ENCODE measurements at regions not wholly inside any gene's neighbourhood (a gene's known extent, or its start where the extent isn't known, plus 50 kb on each side); places are given as distances from the start of the nearest gene placed in this dataset.

DNA sequence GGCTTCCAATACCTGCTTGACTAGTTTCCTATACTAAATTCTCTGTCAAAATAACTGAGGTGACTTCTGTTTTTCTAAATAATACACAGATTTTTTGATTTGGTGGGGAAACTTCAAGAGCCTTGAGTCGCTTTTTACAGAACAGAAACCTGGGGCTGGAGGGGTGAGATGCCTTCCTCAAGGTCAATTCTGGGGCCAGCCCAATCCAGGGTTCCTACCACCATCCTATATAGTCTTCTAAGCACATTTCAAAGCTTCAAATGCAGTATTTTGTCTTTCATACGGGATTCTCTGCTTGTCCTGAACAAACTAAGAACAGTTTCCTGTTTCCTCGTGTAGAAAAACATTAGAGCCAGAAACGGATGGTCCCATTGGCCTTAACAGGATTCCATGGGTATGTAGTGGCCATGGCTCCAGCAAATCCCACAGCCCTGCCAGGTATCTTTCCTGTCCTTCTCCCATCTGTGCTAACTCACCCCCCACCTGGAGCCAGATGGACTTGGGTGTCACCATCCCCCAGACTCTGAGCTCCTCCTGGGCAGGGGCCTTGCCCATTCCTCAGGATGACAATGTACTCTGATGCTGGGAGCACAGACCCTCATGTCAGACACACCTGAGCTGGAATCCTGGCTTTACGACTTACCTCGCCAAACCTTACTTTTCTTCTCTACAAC lies 146.9 kb downstream of the KLF13 start:
- DNase-seq (ENCODE audit: low spot score), result no peak

DNA sequence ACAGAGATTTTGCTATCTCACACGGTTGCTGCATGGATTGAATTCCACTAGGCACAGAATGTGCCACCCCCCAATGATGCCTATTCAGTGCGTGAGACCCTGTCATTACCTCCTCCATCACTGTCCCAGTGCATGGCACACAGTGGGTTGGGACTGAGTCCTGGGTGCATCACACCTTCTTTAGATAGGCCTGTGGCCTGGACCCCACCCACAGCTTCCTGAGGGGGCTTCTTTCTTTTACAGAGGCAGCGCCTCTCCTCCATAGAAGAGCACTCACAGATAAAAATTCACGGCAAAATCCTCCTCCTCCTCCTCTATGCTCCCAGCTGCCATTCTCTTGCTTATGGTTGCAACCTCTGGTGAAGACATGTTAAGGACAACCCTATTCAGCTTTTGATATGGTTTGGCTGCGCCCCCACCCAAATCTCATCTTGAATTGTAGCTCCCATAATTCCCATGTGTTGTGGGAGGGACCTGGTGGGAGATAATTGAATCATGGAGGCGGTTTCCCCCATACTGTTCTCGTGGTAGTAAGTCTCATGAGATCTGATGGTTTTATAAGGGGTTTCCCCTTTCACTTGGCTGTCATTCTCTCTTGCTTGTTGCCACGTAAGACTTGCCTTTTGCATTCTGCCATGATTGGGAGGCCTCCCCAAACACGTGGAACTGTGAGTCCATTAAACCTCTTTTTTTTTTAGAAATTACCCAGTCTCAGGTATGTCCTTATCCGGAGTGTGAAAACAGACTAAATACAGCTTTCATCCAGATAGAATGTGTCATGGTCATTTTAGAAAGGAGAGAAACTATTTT lies 147.6 kb downstream of the KLF13 start:
- DNase-seq (ENCODE audit: low spot score), result no peak

DNA sequence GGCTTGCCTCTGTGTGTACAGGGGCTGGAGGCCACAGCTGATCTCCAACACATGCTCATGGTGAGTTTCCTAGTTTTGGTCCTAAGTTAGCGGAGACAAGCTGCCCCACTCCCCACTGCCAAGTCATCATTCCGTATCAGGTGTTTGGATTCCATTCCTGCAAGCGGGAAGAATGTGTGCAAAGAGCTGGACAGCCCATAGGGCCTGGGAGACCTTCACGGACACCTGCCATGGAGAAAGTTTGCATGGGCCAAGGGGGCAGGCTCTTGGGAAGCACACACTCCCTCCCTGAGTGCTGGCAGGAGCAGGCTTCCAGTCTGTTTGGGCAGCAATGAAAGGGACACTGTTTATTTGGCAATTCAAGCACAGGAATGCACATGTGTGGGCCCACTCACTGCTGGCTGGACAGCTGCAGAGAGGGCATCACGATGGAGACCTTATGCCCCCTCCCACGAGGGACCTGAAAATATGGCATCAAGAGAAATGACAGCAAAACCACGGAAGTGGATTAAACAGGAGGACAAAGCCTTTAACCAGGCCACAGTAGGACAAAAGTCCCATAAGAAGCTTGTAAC lies 149.7 kb downstream of the KLF13 start:
- DNase-seq (ENCODE audit: low spot score), result no peak

DNA sequence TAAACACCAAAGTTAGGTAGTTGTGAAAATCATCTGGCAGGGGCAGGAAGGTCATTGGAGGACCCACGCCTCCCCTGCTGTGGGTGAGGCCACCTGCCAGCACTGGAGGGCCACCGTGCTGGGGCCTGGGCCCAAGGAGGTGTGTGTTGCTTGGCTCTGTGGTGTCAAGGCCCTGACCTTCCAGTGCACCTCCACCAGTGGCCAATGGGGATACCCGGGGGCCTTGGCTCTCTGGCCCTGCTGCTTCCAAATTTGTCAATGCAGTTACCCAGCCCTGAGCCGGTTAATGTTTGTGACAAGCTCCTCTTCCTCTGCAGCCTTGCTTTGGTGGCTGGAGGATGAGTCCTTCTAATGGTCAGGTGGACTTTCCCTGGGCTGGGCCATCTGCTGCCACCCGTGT lies 150.2 kb downstream of the KLF13 start:
- DNase-seq (ENCODE audit: low spot score), result no peak

DNA sequence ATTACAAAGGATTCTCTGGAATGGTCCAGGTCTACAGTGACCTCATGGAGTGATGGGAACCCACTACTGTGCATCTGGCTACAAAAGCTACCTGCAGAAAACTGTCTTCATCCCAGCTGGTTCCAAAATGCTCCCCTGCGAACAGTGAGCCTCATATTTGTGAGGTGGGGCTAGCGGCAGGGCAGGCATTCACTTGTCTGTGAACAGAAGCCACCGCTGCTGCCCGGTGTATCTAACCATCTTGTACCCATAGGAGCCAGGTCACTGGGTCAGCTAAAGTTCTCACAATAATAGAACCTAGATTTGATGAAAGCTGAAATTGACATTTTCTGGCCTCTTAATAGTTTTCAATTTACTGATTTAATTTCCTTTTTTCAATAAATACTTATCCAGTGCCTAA lies 150.7 kb downstream of the KLF13 start:
- no peak for DNase-seq (ENCODE audit: low spot score)

DNA sequence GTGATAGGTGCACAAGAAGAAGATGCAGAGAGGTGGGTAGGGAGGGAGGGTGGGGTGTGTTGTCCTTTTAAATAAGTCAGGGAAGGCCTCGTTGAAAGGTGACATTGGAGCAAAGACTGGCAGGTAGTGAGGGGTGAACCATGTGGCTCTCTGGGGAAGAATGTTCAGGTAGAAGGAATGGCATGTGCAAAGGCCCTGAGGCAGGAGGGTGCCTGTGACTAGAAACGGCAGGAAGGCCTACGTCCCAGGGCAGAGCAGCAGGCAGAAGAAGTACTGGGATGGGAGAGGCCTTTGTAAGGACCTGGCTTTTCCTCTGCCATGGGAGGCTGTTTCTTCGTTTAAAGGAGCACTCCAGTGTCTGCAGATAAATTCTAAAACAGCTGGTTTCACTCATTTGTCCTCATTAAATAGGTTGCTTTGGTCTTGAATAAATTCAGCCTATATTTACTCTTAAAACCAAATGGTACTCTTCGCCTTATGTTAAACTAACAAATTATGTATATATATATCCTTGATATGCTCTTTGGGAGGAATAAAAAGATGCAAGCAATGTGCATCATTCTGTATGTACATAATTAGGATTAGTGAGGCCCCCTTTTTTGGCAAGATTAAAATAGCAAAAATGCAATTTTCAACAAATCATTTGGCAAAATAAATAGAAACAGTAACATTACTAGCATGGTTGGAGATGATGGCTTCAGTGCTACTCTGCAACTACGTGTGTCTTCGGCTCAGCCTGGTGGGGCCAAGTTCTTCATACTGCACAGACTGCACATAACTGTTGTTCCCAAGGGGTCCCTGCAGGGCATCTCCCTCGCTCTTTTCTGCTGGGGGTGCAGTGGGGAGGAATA lies 151.4 kb downstream of the KLF13 start:
- no peak for DNase-seq (ENCODE audit: low spot score)

DNA sequence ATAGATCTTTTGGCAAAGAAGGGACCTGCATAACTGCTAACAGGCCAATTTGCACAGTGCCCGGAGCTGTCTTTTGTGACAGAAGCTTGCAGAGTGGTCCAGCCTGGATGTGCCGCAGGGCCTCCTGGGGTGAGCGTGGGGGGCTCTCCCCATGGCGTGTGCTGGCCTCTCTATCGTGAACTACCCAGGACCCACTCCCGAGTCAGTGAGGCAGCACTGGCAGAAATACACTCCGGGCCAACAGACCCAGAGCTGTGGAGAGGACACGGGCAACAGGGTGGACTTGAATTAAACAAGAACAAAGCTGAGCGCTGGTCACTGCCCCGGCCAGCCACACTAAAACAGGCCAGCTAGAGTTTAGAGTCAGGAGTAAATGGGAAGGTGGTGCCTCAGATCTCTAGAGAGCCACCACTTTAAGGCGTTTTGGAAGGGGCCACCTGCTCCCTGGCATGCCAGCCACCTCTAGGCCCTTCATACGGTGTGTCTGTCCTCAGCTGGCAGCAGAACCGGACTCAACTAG lies 152.1 kb downstream of the KLF13 start:
- no peak for DNase-seq (ENCODE audit: low spot score)

DNA sequence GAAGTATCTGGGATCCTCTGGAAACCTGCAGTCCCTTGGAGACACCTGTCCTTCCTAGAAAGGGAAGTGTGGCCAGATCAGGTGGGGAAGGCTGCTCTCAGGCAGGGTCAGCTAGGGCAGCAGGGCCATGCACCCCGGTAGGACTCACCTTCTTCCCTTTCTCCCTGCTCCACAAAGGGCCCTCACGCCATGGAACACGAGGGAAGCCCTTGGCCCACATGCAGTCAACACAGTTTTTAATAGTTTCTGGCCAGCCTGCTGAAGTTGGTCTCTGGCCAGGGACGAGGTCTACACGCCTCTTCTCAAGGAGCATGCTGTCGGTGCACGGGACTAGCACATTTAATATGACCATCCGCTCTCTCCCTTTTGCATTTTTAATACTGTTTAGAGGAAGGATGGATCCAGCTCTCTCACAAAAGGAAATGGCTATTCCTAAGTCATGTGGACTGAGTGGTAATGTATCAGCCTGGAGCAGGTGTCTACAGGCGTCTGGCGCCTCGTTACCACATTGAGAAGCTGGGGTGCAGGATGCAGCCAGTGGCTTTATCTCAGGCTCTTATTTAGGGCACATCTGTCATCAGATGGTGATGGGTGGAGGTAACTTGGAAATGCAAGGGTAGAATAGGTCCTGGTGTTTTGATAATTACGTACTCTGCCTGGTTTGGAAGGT lies 153.9 kb downstream of the KLF13 start:
- no peak for DNase-seq (ENCODE audit: low spot score)

DNA sequence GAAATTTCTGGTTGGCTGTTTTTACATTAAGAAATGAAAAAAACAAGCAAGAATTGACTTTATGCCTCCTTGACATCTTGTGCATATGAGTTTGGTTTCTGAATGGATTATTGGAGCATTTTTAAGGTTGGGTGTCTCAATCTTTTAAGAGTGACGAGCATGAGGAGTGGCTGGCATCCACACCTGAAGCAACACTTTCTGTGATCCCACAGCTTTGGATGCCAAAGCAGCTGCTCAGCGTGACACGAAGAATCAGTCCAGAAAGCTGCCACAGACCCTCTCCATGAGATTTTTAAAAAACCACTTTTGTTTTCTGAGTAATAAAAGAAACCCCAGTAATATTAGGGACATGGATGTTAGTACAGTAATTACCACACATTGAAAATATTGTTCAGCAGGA lies 154.5 kb downstream of the KLF13 start:
- DNase-seq (ENCODE audit: low spot score), result no peak

DNA sequence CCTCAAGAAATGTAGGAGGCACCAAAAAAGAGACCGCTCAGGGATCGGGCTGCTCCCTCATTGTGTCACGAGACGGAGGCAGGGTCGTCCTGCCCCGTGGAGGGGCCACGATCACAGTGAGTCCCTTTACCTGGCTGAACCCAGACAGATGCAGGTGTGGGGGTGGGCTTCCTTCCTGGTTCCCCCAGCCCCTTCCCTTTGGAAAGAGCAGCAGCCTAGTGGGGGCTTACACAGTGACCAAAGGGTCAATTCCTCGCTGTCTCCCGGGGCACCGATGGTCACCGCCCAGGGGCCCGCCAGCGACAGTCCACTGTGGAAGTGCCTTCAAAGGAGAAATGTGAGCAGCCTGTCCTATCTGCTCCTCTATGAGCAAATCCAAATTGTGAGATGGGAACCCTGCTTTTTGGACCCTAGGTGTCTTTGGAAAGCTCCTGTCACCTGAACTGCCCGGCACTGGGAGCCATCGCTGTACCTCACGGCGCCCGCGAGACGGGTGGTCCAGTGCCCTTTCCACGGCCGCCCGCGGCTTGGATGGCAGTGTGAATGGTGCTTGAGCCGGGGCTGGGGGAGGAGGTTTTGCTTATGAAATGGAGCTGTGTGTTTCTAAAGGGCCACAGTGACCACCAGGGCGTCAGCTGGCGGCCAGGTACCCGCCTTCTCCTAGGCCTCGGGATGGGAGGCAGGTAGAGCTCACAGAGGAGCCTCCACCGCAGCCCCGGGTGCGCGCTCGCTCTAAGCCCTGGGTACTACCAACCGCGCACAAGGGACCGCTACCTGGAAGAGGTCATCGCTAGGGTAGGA lies 155.7 kb downstream of the KLF13 start:
- DNase-seq (ENCODE audit: low spot score), result no peak

DNA sequence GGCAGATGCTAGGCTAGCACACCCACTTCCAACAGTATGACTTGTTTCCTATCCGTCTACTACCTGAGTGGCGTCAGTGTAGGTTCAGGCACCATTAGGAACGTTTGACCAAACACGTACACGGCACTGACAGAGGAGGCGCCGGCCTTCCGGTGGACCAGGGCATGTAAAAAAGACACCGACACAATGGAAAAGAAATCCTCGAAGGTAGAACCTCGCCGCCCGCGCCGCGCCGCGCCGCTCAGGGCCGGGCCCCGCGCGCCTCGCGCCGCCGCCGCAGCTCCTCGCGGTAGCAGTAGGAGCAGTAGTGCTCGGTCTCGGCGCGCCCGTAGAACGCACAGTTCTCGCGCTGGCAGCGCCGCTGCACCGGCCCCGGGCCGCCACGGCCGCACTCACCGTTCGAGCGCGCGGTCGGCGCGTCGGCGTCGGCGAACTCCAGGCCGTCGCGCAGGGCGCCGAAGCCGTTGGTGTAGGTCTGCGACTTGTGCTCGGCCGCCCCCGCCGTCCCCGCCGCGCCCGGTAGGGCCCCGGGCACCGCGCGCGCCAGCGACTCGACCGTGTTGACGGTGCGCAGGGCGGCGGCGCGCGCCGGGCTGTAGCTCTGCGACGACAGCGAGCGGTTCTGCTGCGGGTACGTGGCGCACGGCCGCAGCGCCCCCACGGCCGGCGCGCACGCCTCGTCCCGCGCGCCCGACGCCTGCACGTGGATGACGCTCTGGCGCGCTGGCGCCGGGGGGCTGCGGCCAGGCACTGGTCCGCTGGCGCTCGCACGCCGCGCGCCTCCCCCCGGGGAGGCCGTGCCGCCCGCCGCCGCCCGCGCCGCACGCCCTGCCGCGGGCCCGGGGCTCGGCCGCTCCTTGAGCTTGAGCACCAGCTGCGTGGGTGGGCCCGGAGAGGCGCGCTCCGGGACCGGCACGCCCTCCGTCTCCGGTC lies 156.7 kb downstream of the KLF13 start:
- DNase-seq (ENCODE audit: low spot score), result no peak

DNA sequence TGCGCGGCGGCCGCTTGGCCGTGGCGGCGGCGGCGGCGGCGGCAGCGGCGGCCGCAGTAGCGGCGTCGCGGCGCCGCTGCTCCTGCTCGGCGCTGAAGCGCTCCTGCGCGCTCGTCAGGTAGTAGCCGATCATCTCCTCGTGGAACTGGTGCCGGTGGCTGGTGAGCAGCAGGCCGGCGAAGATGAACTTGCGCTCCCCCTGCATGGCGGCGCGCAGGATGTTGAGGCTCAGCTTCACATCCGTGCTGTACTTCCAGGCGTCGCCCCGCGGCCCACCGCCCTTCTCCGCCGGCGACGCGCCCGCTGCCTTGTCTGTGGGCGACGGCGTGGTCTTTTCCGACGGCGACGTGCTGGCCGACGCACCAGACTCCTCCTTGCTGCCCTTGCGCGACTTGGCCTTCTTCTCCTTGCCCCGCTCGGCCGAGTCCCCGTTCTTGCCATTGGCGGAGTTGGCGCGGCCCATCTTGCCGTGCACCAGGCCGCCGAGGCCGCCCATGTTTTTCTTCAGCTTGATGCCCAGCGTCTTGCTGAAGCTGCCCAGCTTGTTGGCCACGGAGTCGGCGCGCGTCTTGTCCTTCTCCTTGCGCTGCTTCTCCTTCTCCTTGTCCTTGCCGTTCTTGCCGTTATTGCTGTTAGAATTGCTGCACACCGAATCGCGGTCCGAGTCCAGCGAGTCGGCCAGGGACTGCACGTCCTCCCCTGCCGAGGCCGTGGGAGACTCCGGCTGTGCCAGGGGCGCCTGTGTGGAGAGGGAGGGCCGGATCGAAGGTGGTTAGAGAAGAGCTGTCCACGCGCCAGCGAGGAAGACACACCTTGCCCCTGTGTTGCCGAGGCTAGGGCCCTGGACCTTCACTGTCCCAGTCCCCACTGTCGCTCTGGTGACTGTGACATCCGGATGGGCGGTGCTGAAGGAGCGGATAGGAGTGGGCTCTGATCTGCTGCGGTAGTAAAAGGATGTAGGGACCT lies 157.6 kb downstream of the KLF13 start:
- DNase-seq (ENCODE audit: low spot score), result no peak

DNA sequence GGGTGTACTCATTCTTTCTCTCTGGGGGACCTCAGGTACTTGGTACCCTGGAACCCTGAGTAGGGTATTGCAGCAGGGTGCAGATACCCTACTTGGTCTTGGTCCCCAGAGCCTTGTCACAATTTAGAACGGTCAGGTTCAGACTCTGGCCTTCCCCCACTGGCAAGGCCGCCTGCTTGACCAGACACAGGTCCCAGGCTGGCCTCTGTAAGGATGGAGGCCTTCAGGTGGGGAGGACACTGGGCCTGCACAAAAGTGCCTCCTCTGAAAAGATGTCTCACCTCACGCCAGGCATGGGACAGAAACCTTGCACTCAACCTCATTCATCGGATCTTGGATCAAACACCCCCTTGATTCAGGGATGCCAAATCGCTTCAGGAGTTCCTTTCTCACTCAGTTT lies 158.4 kb downstream of the KLF13 start:
- no peak for DNase-seq (ENCODE audit: low spot score)

DNA sequence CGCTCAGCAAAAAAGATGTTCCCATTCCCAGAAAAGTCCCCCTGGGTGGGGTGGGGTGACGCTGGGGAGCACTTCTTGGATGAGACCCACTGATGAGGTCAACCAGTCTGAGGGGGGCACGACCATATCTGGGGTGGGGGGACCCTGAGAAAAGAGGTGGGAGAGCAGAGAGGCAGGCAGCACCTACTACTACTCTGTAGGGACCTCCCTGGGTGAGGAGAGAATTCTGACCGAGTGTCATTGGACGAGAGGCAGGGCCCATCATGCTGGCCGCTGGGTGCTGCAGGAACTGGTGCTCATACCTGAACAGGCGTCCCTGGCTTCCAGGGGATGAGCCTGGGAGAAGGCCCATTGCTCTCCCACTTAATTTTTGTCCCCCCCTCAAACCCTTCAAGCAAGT lies 158.8 kb downstream of the KLF13 start:
- DNase-seq (ENCODE audit: low spot score), result no peak

DNA sequence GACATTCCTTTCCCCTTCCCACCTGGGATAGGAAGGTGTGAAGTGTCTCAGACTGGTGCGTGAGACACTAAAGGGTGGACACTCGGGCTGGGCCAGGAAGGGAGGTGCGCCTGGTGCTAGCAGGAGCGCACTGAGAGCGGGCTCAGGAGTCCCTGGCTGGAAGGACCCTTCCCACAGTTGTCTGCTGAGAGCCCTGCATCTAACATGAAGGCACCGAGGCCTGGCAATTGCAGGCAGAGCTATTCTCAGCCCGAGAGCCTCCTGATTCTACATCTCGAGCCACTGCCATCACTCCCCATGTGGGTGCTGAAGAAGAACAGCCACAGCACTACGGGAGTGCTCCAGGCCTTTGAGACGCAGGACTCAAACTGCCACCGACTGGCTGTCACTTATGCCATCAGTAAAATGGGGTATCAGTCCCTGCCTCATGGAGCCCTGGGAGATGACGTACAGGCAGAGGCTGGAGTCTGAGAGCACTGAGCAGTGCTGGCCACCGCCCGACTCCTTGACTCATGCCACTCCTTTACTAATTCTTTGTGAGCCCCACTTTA lies 159.4 kb downstream of the KLF13 start:
- no peak for DNase-seq (ENCODE audit: low spot score)

DNA sequence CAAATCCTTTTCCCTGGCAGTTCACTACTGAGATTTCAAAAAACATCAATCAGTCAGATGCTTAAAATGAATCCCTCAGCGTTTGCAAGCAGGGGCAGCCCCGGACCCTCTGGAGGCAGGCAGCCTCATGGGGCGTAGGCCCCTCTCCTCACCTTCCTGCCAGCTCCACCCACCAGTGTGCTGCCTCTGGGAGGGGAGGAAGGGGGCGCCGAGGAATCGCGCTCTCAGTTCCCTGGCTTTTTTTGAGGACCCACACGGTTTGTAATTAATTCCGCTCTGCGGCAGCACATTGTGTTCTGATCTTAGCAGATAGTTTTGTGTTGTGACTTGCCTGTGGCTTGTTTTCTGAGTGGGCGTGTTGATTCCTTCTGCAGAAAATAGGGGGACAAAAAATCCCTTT lies 159.9 kb downstream of the KLF13 start:
- DNase-seq (ENCODE audit: low spot score), result no peak

DNA sequence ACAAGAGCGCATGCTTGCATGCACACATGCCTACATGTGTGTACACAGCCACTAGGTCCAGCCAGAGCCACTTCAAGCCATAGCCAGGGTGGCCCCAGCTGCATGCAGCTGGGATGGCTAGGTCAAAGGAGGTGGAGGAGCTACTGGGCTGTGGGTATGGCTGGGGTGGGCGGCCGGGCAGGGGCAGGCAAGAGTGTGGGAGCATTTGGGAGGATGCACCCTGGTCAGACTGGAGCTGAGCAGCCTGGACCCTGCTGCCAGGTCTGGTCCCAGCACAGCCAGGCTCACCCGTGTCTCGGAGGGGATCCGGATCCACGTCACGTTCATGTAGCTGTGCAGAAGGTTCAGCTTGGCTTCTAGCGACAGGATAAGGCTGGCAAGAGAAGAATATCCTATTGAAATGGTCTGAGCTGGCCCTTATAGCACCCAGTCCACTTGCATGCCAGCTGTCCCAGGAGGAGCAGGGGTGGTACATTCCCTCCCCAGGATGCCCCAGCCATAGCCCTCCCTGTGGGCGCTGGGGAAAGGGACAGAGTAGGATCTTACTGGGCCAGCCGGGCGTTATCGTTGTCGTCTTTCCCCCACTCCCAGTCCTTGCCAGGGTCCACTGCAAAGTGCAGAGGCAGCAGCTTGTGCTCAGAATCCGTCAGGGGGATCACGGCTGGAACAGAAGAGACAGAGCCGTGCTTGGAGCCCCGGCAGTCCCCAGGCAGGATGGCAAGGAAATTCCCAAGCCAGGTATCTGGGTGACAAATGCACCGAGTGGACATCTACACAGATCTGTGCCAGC lies 160.5 kb downstream of the KLF13 start:
- no peak for DNase-seq (ENCODE audit: low spot score)
